OCI-LY7 (cell line): ENCODE measurements at regions not wholly inside any gene's neighbourhood (a gene's known extent, or its start where the extent isn't known, plus 50 kb on each side); places are given as distances from the start of the nearest gene placed in this dataset.

Experiments used
- BruUV-seq: library from RNA; stranded (reverse); fragments of 400-500 nt; replicated peaks from 2 replicates; lab custom pipeline; 2021; lab: Mats Ljungman, UMichigan
- CTCF ChIA-PET: fragments of 300-600 bp; sonication (Branson Sonifier 250); formaldehyde crosslinking; loops from one replicate; lab custom pipeline; 2022; ENCODE audit warnings: antibody characterized with exemption; ENCODE audit not compliant: unreplicated experiment; lab: Charles Lee
- POLR2A ChIA-PET: fragments of 300-600 bp; sonication (Branson Sonifier 250); formaldehyde crosslinking; loops from one replicate; lab custom pipeline; 2022; ENCODE audit warnings: antibody characterized with exemption; lab: Charles Lee
- DNase-seq: peaks from one replicate; pipeline ENCODE4 v3.0.0-alpha.2; 2015; ENCODE audit warnings: low spot score
- H2AFZ ChIP-seq: fragments of 200-600 bp; sonication (generic), shearing (Covaris generic); 2 replicates; pipeline ENCODE4 v1.6.1; 2014; ENCODE audit warnings: mild to moderate bottlenecking, antibody characterized with exemption, low read length, moderate library complexity
- H3K27ac ChIP-seq: fragments of 200-600 bp; sonication (generic); 2 replicates; pipeline ENCODE4 v1.5.1; 2014; ENCODE audit warnings: mixed run types, low read depth, mild to moderate bottlenecking, moderate library complexity, low read length, inconsistent platforms; ENCODE audit not compliant: poor library complexity, severe bottlenecking
- H3K36me3 ChIP-seq: fragments of 200-600 bp; sonication (generic); 2 replicates; pipeline ENCODE4 v1.6.1; 2014; ENCODE audit warnings: mild to moderate bottlenecking, antibody characterized with exemption, low read length, moderate library complexity, mixed read lengths; ENCODE audit not compliant: insufficient read depth
- H3K4me1 ChIP-seq: fragments of 200-600 bp; sonication (generic); 2 replicates; pipeline ENCODE4 v1.5.1; 2014; ENCODE audit warnings: mild to moderate bottlenecking, low read length; ENCODE audit not compliant: insufficient read depth, poor library complexity, severe bottlenecking
- H3K4me2 ChIP-seq: fragments of 200-600 bp; sonication (generic); 2 replicates; pipeline ENCODE4 v1.6.1; 2014; ENCODE audit warnings: mild to moderate bottlenecking, low read length
- H3K4me3 ChIP-seq: fragments of 200-600 bp; sonication (generic); 2 replicates; pipeline ENCODE4 v1.5.1; 2014; ENCODE audit warnings: mild to moderate bottlenecking, low read depth, low read length; ENCODE audit not compliant: poor library complexity, severe bottlenecking
- H3K79me2 ChIP-seq: fragments of 200-600 bp; sonication (generic); 2 replicates; pipeline ENCODE4 v1.6.1; 2016; ENCODE audit warnings: low read depth, mild to moderate bottlenecking, low read length, moderate library complexity, mixed read lengths; ENCODE audit not compliant: insufficient read depth
- H3K9me2 ChIP-seq: fragments of 200-600 bp; sonication (generic); 2 replicates; pipeline ENCODE4 v1.6.1; 2016; ENCODE audit warnings: mild to moderate bottlenecking, low read length, mixed read lengths; ENCODE audit not compliant: insufficient read depth
- H3K9me3 ChIP-seq: fragments of 200-600 bp; sonication (generic); 2 replicates; pipeline ENCODE4 v1.6.1; 2014; ENCODE audit warnings: mild to moderate bottlenecking, mixed run types, low read length, mixed read lengths
- H4K20me1 ChIP-seq: fragments of 200-600 bp; sonication (generic); 2 replicates; pipeline ENCODE4 v1.6.1; 2014; ENCODE audit warnings: mild to moderate bottlenecking, antibody characterized with exemption, low read length, moderate library complexity, mixed read lengths; ENCODE audit not compliant: insufficient read depth
- CTCF ChIP-seq: fragments of 200-600 bp; sonication (generic); conservative IDR thresholded peaks from 2 replicates; pipeline ENCODE4 v1.5.1; 2014; ENCODE audit warnings: mild to moderate bottlenecking, antibody characterized with exemption, low read length, moderate library complexity, mixed read lengths
- EZH2phosphoT487 ChIP-seq: fragments of 200-600 bp; sonication (generic); IDR thresholded peaks from 2 replicates; pipeline ENCODE4 v1.6.1; 2018; ENCODE audit warnings: low read depth, borderline replicate concordance, mild to moderate bottlenecking, mixed run types, antibody characterized with exemption, low read length, moderate library complexity, mixed read lengths
- intact Hi-C: fragments of 100-400 bp; cut with micrococcal nuclease; formaldehyde crosslinking; loops from one replicate; pipeline ENCODE4 v1.10.0; 2022; ENCODE audit not compliant: unreplicated experiment

GRCh38 chr14:66414511-66414910, 71.7 kb upstream of the CCDC196 start:
- H4K20me1 ChIP-seq: no peaks in the 10 kb centered on the region
- BruUV-seq: no TSS peak
- intact Hi-C loops: no loop called here
- no peaks in the 10 kb centered on the region; the same call in 1 of the 2 replicates for H3K9me2 ChIP-seq
- H3K79me2 ChIP-seq: no peaks in the 10 kb centered on the region
- no peak for DNase-seq
- no peak overlapping the region for H3K4me2 ChIP-seq
- no peak overlapping the region for H3K27ac ChIP-seq
- H3K36me3 ChIP-seq: no peaks in the 10 kb centered on the region
- ChIA-PET POLR2A (no interaction called here), CTCF (no interaction called here)
- no peak overlapping the region for H2AFZ ChIP-seq
- no peak overlapping the region for H3K4me3 ChIP-seq
- H3K9me3 ChIP-seq: no peaks in the 10 kb centered on the region
- no peaks in the 10 kb centered on the region for H3K4me1 ChIP-seq
- TF ChIP-seq CTCF (no peak), EZH2phosphoT487 (no peak)

GRCh38 chr14:66420251-66421006, 65.7 kb upstream of the CCDC196 start:
- POLR2A ChIA-PET: no interaction called here
- CTCF ChIA-PET: no interaction called here

More at GRCh38 chr14:66420251-66421006, 65.7 kb upstream of the CCDC196 start:
- no peak overlapping the region for H3K4me2 ChIP-seq
- H3K27ac ChIP-seq: no peak overlapping the region
- no TSS peak for BruUV-seq
- intact Hi-C loops: no loop called here
- no peaks in the 10 kb centered on the region for H3K9me3 ChIP-seq
- no peak for TF ChIP-seq CTCF
- no peak for TF ChIP-seq EZH2phosphoT487
- no peak overlapping the region for H2AFZ ChIP-seq
- H3K36me3 ChIP-seq: no peaks in the 10 kb centered on the region
- H4K20me1 ChIP-seq: no peaks in the 10 kb centered on the region
- H3K4me3 ChIP-seq: no peak overlapping the region
- H3K9me2 ChIP-seq: no peaks in the 10 kb centered on the region; the same call in 1 of the 2 replicates
- H3K4me1 ChIP-seq: no peaks in the 10 kb centered on the region
- H3K79me2 ChIP-seq: no peaks in the 10 kb centered on the region
- DNase-seq: no peak
